RWPE2 (cell line): ENCODE measurements at regions not wholly inside any gene's neighbourhood (a gene's known extent, or its start where the extent isn't known, plus 50 kb on each side); places are given as distances from the start of the nearest gene placed in this dataset.

ENCODE experiments used
- ATAC-seq: fragments of 200-7000 bp; cut with Tn5 transposase; 3 replicates; pipeline ENCODE4 v1.9.1; 2021; ENCODE audit warnings: low read depth
- DNase-seq: peaks from one replicate; pipeline ENCODE4 v3.0.0-alpha.2; 2020; ENCODE audit warnings: low spot score
- H3K27ac ChIP-seq: fragments of 450-650 bp; 2 replicates; pipeline ENCODE4 v1.5.1; 2017; ENCODE audit warnings: mild to moderate bottlenecking; ENCODE audit not compliant: poor library complexity, severe bottlenecking
- H3K27me3 ChIP-seq: fragments of 250-450 bp; sonication (Bioruptor Pico); 2 replicates; pipeline ENCODE4 v1.5.1; 2021; ENCODE audit warnings: mild to moderate bottlenecking, moderate library complexity; ENCODE audit not compliant: insufficient read depth, poor library complexity, severe bottlenecking
- H3K36me3 ChIP-seq: fragments of 250-450 bp; sonication (Bioruptor Pico); 2 replicates; pipeline ENCODE4 v1.5.1; 2020; ENCODE audit warnings: low read depth, mild to moderate bottlenecking, moderate library complexity
- H3K4me1 ChIP-seq: fragments of 250-450 bp; sonication (Bioruptor Pico); 2 replicates; pipeline ENCODE4 v1.5.1; 2021; ENCODE audit warnings: mild to moderate bottlenecking, moderate library complexity; ENCODE audit not compliant: insufficient read depth, poor library complexity, severe bottlenecking
- H3K4me3 ChIP-seq: fragments of 250-450 bp; sonication (Bioruptor Pico); 2 replicates; pipeline ENCODE4 v1.5.1; 2021; ENCODE audit warnings: mild to moderate bottlenecking, moderate library complexity; ENCODE audit not compliant: severe bottlenecking
- H3K9me3 ChIP-seq: fragments of 250-450 bp; sonication (Bioruptor Pico); 2 replicates; pipeline ENCODE4 v1.5.1; 2021; ENCODE audit warnings: mild to moderate bottlenecking, moderate library complexity; ENCODE audit not compliant: severe bottlenecking
- CTCF ChIP-seq: fragments of 450-650 bp; IDR thresholded peaks from one replicate; pipeline ENCODE4 v1.5.1; 2017; ENCODE audit warnings: mild to moderate bottlenecking, moderate library complexity; ENCODE audit not compliant: poor library complexity, severe bottlenecking

DNA sequence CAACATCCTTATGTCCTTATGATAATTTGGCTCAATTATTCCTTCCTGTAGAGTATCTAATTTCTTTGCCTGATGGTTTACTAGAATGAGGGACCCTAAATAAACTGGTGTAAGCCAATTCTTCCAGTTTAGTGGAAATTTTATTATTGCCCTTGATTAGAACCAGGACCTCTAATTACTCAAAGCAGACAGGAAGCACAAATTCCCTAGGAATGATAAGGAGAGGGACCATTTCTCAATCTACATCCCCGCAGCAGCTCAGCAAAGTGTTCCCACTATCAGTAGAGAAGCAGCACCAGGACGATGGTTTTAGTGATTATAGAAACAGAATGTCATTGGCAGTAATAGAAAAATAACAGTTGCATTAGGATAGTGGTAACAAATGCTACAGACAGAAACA is 97.1 kb downstream of the PLPPR4 start:
- no peak for TF ChIP-seq CTCF
- no peaks in the 10 kb centered on the region for H3K36me3 ChIP-seq
- H3K4me3 ChIP-seq: no peak overlapping the region
- H3K27ac ChIP-seq: no peak overlapping the region
- DNase-seq: no peak
- no peaks in the 10 kb centered on the region for H3K4me1 ChIP-seq
- no peak for ATAC-seq
- H3K27me3 ChIP-seq: peaks cover 8% of the 10 kb centered on the region
- H3K9me3 ChIP-seq: no peaks in the 10 kb centered on the region

- Histone ChIP-seq H3K36me3 (no peaks in the 10 kb centered on the region), H3K27me3 (peaks cover 8% of the 10 kb centered on the region), H3K4me1 (no peaks in the 10 kb centered on the region), H3K4me3 (no peak overlapping the region), H3K27ac (no peak overlapping the region), H3K9me3 (no peaks in the 10 kb centered on the region)
- no peak for TF ChIP-seq CTCF
- ATAC-seq (no peak), DNase-seq (no peak)
These were observed 99.2 kb downstream of the PLPPR4 start for GRCh38 chr1:99363531-99363930.

- H3K36me3 ChIP-seq: no peaks in the 10 kb centered on the region
- H3K27me3 ChIP-seq: peaks cover 8% of the 10 kb centered on the region
- no peaks in the 10 kb centered on the region for H3K4me1 ChIP-seq
These were observed 100.8 kb downstream of the PLPPR4 start for GRCh38 chr1:99365141-99365540.

GRCh38 chr1:99365545-99365944 is 101.3 kb downstream of the PLPPR4 start:
- ATAC-seq (no peak), DNase-seq (no peak)
- H3K9me3 ChIP-seq: no peaks in the 10 kb centered on the region
- no peak overlapping the region for H3K27ac ChIP-seq
- no peak for TF ChIP-seq CTCF
- peaks cover 8% of the 10 kb centered on the region for H3K27me3 ChIP-seq
- no peaks in the 10 kb centered on the region for H3K4me1 ChIP-seq
- no peaks in the 10 kb centered on the region for H3K36me3 ChIP-seq
- H3K4me3 ChIP-seq: no peak overlapping the region

More at GRCh38 chr1:99365141-99365540, 100.8 kb downstream of the PLPPR4 start:
- Histone ChIP-seq H3K9me3 (no peaks in the 10 kb centered on the region), H3K27ac (no peak overlapping the region), H3K4me3 (no peak overlapping the region)
- no peak for TF ChIP-seq CTCF
- DNase-seq (no peak), ATAC-seq (no peak)

DNA sequence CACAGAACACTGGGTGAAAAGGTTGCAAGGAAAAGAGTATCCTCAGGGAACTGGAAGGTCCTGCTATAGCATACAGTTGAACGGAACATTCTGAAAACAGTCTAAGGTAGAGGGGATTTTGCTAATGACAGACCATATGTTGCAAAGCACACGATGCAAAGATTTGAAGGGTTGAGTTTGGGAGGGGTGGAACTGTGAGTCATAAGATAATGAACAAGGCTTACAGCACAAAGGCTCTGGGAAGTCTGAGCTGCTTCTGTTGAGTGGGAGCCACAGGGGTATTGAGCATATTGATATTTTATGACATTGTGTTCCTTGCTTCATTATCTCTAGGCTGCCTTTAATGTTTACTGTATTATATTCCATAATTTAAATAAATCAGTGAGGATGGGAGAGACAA is 104.9 kb downstream of the PLPPR4 start:
- H3K9me3 ChIP-seq: no peaks in the 10 kb centered on the region
- DNase-seq: no peak

More for the DNA sequence above, 104.9 kb downstream of the PLPPR4 start:
- Histone ChIP-seq H3K4me1 (no peaks in the 10 kb centered on the region), H3K4me3 (no peak overlapping the region), H3K27me3 (peaks cover 12% of the 10 kb centered on the region), H3K27ac (no peak overlapping the region), H3K36me3 (no peaks in the 10 kb centered on the region)
- no peak for TF ChIP-seq CTCF
- ATAC-seq: no peak
